Muscle of arm (tissue), 1 donor: ENCODE measurements at regions not wholly inside any gene's neighbourhood (a gene's known extent, or its start where the extent isn't known, plus 50 kb on each side); places are given as distances from the start of the nearest gene placed in this dataset.
"Not testable (repeated sequence)": the region's sequence is repeated elsewhere in the genome, so short reads cannot be mapped to it uniquely, and the experiment has no call there.

Source experiments
- DNase-seq: peaks from one replicate; pipeline ENCODE4 v3.0.0-alpha.2; 2013

DNA sequence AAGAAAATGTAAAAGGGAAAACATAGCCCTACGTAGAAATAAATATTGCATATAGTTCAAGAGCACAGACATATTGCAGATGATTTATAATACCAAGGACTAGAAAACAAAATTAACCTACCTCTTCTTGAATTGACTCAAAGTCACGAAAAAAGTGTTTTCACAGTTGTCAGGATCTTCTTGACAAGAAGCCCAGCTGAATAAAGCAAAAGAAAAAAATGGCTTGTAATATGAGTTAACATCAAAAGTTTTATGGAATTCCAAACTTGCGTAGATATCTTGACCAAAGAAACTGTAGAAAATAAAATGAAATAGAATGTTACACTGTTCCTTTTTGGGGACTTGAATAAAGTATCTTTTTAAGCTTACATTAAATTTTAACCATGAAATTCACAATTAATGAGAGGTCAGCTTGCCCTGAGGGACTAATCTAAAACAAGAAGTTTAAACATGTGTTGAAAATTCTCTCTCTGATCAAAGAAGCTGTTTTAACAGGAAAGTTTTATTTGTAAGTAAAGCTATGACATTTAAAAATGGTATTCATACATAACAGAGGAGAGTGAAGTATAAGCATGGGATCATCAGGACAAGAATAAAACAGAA is 133.1 kb upstream of the SEMA3C start:
- no peak for DNase-seq

DNA sequence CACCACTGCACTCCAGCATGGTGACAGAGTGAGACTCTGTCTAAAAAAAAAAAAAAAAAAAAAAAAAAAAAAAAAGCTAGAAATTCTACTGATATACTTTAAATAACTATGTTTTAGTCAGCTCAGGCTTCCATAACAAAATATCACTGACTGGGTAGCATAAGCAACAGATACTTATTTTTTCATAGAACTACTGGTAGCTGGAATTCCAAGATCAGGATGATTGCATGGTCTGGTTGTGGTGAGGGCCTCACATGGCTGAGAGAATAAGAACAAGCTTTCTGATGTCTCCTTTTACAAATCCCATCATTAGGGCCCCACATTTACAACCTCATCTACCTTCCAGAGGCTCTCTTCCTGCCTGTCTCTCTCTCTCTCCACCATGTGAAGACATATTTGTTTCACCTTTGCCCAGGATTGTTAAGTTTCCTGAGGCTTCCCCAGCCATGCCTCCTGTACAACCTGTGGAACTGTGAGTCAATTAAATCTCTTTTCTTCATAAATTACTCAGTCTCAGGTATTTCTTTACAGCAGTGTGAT is 126.7 kb upstream of the SEMA3C start:
- DNase-seq = no peak

DNA sequence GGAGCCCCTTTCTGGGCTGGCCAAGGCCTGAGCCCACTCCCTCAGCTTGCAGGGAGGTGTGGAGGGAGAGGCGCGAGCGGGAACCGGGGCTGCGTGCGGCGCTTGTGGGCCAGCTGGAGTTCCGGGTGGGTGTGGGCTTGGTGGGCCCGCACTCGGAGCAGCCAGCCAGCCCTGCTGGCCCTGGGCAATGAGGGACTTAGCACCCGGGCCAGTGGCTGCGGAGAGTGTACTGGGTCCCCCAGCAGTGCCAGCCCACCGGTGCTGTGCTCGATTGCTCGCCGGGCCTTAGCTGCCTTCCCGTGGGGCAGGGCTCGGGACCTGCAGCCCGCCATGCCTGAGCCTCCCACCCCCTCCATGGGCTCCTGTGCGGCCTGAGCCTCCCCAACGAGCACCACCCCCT is 123.8 kb upstream of the SEMA3C start:
- not testable (repeated sequence) for DNase-seq

DNA sequence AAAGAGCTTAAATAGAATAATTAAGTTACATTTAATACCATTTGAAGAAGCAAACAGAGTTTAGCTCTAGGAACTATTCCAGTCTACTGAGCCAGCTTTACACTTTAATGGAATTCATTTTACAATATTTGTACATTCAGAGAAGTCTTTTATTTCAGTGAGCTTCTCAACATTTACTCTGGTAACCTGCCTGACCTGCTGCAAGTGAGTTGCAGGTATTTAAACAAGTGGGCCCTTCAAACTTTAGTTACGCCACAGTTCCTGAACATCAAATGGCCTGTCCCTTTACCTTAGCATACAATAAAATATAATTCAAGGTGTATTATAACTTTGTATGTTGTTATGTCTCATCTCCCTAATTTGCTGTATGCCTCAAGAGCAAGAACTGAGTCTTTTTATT is 121.6 kb upstream of the SEMA3C start:
- no peak for DNase-seq

DNA sequence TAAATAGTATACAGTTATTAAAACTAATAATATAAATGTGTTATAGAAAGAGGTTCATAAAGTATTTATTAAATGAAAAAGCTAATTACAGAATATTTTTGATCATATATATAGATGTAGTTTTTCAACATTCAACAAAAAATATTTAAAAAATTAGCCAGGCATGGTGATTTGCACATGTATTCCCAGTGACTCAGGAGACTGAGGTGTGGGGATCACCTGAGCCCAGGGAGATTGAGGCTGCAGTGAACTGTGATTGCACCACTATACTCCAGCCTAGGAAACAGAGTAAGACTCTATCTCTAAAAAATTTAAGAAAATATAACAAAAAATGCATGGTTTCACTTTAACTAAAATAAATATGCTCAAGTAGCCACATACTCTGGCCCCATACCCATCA is 118.0 kb upstream of the SEMA3C start:
- no peak for DNase-seq

DNA sequence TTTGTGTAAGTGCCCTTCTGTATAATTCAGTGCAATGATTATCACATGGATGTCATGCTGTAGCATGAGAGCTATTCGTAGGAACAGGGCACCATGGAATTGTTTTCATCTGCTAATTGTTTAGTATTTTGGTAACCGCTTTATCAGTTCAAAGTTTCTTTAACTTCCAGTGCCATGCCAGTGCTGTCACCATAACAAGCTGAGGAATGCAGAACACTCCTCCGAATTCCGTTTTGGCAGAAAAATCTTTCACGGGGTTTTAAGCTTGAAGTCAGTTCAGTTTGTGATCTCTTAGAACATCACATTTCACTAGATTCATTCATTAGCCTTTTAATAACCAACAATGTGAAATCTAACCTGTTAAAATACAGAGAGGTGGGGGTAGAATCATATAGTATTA is 117.2 kb upstream of the SEMA3C start:
- no peak for DNase-seq

DNA sequence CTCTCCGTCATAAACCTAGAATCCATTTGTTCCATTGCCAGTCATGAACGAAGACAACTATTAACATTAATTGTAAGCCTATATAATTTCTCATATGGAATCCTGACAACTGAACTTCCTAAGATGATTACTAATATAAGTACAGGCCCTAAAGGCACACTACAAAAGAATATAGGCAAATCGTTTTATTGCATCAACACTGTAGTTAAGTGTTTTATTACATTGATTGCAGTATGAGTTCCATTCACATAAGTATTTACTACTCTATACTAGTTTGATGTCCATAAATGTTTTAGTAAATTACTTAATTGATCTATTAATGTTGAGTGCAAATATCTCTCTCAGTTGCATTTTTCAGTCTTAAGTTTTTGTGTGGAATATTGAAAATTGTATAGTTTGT is 113.1 kb upstream of the SEMA3C start:
- no peak for DNase-seq

DNA sequence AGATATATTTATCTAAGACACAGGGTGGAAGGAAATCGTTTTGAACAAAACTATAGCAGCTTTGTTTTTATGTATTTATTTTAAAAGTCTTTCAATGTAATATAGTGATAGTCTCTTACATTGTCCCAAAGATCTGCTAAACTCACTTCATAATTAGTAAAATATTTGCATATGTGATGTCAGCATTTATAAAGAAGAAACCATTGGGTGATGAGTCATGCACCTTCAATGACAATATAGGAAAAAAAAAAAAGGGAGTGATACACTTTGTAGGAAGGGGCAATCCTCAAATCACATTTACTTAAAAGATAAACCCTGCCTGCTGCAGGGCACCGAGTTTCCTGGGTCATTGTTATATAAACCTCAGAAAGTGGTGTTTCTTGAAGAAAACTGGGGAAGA is 112.4 kb upstream of the SEMA3C start:
- no peak for DNase-seq

DNA sequence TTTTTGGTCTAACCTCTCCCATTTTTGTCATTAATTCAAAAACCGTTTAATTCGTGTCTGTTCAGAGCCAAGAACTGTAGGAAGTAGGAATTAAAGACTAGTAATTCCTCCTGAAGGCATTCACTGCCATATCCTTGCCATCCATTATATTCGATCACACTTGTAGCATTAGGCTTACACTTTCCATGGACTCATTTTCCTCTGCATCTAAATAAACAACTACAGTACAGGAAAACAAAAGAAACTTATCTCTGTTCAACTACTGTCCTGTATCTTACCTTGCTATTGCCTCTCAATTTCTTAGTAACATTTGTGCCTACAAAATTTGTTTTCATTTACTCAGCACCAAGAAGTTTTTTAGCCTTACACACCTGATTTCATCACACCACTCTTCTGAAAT is 111.6 kb upstream of the SEMA3C start:
- no peak for DNase-seq

DNA sequence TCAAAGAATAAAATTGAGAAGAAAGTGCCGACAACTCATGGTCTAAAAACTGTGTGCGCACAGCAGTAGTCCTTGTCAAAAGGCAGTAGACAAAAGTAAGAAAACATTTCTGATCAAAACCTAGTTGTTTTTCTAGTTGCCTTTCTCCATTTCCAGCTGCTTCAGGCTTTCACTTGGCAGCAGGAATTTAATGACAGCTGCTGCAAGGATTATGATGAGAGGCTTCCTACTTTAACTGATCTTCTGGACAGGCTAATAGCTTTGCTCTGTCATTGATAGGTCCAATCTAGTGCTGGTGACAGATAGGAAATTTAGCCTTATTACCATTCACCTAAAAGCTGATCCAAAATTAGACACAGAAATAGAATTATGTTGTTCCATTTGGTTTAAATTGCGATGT is 110.7 kb upstream of the SEMA3C start:
- peak; percentile 63 for DNase-seq

DNA sequence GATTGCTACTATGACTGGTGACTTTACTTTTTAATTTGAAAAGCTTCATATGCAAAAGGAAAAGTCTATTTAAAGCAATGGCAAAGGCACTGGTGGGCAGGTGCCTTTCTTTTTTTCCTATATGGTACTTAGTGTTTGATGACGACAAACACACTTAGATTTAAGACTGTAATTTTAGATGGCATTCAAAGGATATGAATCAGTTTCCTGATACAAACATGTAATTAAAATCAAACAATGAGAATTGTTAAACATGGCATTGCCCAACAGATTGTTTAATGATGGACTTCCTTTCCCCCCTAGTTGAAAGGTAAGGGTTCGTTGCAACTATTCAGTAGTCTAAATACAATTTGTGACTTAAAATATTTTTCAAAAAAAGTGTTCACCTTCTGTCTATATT is 106.5 kb upstream of the SEMA3C start:
- DNase-seq = no peak

DNA sequence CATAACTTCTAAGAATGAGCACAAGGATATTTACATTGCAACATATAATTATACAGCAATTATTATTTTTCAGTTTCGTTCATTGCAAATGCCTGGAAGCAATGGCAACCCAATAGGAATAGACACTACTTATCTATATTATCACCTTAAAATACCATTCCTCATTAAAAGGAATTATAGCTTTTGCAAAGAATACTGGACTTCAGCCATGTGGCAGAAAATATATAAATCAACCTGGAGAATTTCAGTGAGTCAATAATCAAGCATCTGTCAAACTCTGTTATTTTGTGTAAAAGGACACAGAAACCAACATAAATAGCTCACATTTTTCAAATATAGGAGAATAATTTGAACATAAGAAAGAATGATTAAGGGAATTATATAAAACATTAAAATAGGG is 96.1 kb upstream of the SEMA3C start:
- DNase-seq = no peak

DNA sequence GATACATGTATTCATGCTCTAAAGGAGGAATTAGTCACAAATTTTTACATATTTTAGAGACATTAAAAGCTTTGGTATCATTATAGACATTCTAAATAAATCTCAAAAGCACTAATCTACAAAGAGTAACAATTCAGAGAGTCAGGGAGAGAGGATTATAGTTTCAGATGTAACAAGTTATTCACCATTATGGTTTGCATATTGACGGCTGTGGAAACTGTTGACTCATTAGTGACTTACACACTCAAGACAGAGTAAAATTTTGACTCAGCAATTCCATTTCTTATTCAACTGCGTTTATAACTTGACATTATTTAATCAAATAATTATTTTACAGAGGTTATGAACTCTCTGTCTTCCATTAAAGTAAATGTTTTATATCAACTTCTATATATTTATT is 95.4 kb upstream of the SEMA3C start:
- no peak for DNase-seq

DNA sequence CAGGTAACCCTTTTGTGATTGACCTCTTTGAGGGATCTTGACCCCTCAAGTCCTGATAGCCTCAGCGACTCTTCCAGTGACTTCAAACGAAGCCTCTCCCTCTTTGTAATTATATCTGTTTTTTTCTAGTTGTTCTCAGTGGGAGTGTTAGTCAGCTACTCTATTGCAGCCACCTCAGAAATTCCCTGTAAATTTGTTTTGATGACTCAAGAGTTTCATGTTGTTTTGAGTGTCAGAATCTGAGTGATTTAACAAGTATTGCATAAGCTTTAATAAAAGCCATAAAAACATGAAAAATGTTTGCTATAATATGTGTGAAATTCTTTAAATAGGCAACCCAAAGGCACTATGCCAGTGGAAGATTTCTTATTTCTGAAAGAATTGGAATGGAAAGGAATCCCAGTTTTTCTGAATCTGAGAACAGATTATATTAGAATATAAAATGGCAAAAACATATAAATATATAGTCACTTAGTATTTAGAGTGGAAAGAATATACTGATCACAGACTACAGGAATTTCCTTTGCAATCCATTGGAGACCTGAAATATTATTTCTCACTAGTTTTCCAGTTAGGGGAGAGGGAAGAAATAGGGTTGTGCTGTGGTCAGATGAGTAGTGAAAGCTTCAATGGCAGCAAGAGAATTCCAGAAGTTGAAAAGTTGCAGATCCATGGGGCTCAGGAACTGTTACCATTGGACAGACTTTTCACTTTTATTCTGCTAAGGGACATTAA is 94.4 kb upstream of the SEMA3C start:
- no peak for DNase-seq

DNA sequence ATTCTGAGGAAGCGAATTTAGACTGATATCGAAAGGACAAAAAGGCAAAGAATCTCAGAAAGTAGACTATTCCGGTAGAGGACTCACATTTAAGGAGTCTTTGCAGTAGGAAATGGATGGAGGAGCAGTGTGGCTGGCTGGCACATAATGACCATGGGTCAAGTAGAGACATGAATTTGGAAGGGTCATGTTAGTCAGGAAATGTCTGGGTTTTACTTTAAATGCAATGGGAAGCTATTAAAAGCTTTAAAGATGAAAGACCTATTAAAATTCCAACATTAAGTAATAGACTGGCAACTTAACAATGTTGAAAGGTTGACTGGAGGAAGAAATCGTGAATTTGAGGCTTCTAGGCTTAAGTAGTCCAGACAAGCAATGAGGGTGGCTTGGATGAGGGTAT is 90.0 kb upstream of the SEMA3C start:
- no peak for DNase-seq

DNA sequence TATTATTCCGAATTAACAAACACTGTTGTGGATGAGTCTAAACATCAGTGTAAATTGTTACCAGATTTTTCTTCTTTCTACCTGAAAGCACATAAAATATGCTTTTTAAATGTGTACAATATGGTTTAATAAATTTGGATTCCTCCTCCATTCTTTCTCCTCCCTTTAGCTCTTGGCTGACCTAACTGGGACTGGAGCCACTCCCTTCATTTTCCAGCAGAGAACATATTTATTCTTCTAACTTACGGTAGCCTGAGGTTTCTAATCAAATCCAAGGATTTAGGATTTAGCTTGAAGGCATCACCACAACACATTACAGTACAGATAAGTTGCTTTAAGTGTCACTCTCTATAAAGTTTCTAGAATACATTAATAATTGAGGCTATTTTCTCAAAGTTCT is 88.2 kb upstream of the SEMA3C start:
- peak; percentile 84 for DNase-seq

DNA sequence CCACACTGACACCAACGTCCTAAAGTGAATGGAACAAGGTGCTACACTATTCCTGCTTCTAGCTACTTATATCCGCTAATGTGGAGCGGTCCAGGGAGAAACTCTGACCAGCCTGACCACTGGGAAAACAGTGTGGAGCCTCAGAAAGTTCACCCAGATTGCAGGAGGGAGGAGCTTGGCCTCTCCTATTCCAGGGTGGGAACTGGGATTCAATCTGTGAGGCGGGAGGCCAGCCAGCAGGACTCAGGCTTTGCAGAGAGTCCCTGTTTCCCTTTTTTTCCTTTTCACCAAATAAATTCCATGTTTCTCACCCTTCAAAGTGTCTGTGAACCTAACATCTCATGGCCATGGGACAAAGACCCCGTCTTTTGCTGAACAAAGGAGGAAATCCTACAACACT is 86.4 kb upstream of the SEMA3C start:
- DNase-seq = peak; percentile 78

DNA sequence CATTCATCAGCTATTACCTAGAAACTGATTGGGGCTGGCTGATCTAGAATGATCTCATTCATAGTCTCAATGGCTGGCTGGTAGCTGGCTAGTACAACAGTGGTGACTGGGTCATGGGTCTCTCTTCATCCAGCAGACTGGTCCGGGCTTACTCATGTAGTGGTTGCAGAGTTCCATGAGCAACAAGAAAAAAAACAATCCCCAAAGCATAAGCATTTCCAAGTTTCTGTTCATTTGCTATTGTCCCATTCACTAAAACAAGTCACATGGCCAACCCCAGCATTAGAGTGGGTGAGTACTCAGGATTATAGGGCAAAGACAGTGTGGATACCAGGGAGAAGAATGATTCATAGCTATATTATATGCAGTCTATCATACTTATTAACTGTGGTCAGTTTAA is 85.2 kb upstream of the SEMA3C start:
- no peak for DNase-seq

DNA sequence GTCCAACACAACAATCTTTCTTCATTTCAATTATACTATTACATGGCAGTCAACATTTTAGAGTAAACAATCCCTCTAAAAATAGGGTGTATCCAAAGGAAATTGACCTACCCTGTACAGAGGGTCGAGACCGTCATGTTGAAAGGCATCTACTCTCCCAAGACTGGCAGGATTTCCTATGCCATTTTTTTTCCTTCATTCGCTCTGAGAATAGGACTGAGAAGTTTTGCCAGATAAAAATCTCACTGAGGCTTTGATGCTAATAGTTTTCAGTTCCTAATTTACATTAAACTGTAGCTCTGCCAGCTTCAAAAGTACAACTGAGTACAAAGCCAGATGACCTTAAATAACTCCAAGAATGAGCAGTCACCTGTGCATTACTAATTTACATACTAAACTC is 84.5 kb upstream of the SEMA3C start:
- no peak for DNase-seq

DNA sequence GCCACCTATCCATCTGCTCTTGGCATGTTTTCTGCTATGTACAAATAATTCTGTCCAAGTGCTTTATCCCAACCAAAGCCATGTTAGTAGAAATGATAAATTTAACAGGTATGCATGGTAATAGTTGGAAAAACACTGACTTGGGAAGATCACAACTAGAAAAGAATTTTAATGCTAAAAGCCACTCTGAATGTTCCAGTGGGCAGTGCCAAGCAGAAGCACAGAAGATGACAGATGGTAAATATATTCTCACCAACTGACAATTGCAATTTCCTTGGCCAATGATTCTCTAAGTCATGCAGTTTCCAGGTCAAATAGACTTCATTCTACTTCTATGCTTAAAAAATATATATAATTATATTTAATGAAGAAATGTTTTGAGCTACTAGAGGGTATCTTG is 83.6 kb upstream of the SEMA3C start:
- DNase-seq = peak; percentile 30

DNA sequence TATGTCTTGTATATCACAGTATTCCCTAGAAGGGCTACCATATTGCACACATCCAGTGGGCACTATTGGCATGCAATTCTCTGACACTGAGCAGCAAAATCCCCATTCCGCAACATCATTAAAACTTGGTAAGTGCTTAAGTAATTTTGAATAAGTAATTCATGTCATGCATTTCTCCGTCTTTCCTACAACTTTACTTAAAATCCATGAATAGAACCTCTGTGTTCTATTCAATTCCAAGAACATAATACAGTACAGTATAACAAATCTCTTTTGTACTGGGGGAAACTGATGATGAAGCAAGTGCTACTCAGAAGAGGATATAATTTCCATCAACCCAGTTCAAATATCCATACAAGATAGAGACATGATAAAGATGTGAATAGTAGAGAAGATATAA is 80.9 kb upstream of the SEMA3C start:
- DNase-seq = no peak

DNA sequence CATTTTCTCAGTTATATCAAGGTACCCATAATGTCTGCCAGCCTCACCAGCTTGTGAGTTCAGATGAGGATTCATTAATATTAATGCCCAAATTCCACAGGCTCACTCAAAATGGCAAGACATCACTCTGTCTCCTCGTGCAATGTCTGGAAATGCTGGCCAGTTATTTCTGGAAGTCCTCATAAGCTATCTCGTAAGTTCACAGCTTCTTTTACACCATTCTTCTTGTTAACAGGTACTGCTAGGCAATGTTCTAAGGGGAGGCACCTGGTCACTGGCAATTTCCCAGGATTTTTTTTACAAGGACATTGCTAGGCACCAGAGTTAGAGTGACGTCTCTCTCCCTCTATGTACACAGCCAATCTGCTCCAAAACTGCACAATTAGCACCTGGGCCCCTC is 80.2 kb upstream of the SEMA3C start:
- DNase-seq = no peak

DNA sequence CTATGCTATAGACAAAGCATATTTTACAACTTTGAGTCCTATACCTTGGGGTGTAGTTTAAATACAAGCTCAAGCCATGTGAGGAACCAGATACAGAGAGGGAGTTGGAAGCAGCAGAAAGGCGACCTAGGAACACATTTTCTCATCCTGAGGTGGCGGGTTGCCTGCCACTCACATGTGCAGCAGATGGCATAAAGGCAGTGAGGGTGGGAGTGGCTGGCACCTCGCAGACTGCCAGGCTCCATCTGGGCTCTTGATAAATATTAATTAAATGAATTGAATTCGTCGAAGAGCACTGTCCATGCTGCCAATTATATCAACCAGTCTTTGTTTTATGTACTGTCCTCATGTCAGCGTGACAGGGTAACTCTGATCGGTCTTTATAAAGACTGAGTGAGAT is 79.0 kb upstream of the SEMA3C start:
- DNase-seq = no peak

DNA sequence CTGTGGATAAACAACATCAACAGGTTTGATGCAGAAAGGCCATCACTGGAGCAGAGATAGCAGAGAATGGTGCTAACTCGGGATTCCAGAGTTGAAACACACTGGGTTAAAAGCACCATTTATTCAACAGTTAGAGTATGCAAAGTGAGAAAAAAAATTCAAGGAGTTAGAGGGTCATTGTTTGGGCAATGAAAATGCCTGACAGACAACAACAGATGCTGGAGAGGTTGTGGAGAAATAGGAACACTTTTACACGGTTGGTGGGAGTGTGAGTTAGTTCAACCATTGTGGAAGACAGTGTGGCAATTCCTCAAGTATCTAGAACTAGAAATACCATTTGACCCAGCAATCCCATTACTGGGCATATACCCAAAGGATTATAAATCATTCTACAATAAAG is 77.4 kb upstream of the SEMA3C start:
- not testable (repeated sequence) for DNase-seq
